RPMI7951 (cell line): ENCODE measurements at regions not wholly inside any gene's neighbourhood (a gene's known extent, or its start where the extent isn't known, plus 50 kb on each side); places are given as distances from the start of the nearest gene placed in this dataset.

Source experiments
- DNase-seq: peaks from one replicate; pipeline ENCODE4 v3.0.0-alpha.2; 2012; ENCODE audit warnings: low read depth

- no peak for DNase-seq
Observed at GRCh38 chr4:123840197-123840596, 443.6 kb downstream of the SPRY1 start.

DNA sequence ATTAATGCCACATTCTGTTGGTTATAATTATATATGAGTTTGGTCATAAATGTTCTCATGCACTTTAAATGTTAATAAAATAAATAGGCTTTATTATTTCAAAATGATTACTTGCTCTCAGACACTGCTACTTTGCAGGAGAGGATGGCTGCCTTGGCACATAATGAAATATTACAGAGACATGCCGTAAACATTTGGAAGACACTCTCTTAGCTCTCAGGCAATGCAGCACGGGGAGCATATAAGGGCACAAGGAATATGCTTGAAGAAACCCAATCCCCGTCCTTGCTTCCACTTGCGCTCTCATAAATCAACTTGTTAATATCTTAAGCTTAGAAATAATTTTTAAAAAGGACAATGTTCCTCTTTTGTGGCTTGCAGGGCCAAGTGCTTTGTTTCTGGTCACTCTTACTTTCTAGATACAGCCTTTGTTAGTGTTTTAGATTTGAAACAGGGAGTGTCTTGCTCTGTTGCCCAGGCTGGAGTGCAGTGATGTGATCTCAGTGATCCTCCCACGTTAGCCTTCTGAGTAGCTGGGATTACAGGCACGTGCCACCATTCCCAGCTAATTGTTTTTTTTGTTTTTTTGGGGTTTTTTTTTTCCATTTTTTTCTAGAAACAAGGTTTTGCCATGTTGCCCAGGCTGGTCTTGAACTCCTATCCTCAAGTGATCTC, 445.0 kb downstream of the SPRY1 start:
- DNase-seq = no peak

DNA sequence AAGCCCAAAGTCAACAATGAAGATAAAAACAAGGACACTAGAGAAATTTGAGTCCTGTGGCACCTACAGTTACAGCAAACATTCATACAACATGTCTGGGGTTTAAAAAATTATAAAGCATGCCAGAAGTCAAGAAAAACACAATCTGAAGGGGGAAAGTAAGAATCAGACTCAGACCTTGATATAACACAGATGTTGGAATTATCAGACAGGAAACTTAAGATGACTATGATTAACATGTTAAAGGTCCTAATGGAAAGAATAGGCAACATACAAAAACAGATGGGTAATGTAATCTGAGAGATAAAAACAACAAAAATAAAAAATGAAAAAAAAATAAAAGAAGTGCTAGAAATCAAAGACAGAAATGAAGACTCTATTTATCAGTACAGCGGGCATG, 446.5 kb downstream of the SPRY1 start:
- DNase-seq = peak; percentile 21

- DNase-seq = no peak
Observed at GRCh38 chr4:123844374-123844773, 447.8 kb downstream of the SPRY1 start.

GRCh38 chr4:123846092-123846491, 449.5 kb downstream of the SPRY1 start:
- no peak for DNase-seq

DNA sequence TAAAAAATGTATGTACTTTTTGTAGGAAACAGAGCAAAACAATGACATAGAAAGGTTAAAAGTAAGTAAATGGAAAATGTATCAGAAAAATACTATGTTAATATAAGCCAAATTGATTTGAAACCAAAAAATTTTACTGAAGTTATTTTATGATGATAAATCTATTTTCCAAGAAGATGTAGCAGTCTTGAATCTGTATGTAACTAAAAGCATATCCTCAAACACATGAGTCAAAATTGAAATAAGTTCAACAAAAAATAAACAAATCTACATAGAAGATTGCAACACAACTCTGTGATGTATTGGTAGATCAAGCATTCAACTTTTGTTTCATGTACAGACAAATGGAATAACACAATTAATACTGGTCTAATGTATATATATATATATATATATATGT, 450.0 kb downstream of the SPRY1 start:
- DNase-seq = no peak

- no peak for DNase-seq
Observed at GRCh38 chr4:123848606-123849005, 452.0 kb downstream of the SPRY1 start.

DNA sequence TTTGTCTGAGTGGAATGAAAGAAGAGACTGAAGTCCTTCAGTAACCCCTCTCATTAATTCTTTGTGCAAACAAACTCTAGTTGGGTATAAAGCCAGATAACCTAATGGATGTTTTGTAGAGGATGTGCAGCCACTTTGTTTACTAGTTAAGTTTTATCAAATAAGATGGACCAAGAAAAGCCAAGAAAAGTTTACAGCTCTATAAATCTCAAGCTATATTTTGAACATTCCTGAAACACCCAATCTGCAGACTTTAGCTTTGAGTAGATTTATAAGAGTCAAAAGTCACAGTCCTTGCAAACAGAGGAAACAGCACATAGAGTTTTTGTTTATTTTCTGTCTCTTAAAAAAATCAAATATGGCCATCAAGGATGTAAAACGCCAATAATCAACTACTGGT, 452.9 kb downstream of the SPRY1 start:
- no peak for DNase-seq

DNA sequence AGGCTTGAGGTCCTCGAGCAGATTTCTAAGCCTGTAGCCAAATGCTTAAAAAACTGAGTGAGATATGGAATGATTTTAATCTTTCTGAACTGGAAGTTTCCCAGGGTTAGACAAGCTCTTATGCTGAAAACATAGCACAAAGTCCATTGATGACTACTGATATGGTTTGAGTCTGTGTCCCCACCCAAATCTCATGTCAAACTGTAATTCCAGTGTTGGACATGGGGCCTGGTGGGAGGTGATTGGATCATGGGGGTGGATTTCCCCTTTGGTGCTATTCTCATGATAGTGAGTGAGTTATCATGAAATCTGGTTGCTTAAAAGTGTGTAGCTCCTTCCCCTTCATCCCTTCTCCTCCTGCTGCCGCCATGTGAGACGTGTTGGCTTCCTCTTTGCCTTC, 454.9 kb downstream of the SPRY1 start:
- no peak for DNase-seq

DNA sequence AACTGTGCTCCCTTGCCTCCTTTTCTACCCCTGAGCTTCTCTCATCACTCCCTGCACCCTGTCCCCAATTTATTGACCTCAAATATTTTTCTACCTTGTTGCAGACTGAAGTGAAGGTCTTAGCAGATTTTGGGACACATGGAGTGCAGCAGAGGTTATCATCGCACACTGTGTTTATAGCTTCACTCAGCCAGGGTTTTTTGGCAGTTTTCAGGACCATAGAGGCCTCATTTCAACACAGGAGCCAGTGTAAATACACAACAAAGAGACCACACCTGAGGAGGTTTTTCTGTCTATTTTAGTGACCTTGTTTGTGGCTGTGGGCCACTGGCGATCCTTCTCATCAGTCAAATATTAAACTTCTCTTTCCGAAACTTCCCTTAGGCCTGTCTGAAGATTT, 457.1 kb downstream of the SPRY1 start:
- DNase-seq = no peak

GRCh38 chr4:123856689-123857545, 460.3 kb downstream of the SPRY1 start:
- DNase-seq = peak; percentile 87

DNA sequence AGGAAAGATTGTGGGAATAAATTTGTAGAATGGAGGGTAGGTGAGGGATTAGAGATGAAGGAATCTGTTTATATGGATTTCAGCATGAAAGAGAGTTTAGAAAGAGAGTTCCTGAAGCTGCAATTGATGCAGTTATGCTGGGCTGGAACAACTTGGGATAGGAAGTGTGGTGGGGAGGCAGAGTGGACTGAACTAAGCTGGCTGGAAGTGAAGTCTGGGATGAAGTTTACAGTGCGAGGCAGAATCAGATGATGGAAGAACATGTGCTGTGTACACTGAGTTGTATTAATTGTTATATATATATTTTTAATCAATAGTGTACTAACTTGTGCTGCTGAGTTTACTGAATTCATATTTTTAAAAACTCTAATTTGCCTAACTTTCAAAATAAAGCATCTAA, 461.9 kb downstream of the SPRY1 start:
- no peak for DNase-seq

GRCh38 chr4:123862812-123863211, 466.2 kb downstream of the SPRY1 start:
- DNase-seq = no peak

- DNase-seq = peak; percentile 11
Observed at GRCh38 chr4:123866796-123867195, 470.2 kb downstream of the SPRY1 start.

DNA sequence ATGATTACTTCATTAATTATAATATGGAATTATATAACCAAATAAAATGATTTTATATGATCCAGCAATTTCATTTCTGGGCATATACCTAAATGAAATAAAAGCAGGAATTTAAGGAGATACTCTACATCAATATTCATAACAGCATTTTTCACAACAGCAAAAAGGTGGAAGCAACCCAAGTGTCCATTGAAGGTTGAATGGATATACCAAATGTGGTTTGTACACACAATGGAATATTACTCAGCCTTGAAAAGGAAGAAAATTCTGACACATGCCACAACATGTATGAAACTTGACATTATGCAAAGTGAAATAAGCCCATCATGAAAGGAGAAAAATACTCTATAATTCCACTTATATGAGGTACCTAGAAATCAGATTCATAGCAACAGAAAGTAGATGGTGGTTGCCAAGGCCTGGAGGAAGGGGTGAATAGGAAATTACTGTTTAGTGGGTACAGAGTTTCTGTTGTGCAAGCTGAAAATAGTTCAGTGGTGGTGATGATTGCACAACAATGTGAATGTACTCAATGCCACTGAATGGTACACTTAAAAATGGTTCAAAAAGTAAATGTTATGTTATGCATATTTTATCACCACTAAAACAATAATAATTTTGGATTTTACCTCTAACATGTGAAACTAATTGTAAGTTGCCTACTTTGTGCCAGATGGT, 471.5 kb downstream of the SPRY1 start:
- no peak for DNase-seq

- no peak for DNase-seq
Observed at GRCh38 chr4:123869286-123870215, 473.0 kb downstream of the SPRY1 start.

DNA sequence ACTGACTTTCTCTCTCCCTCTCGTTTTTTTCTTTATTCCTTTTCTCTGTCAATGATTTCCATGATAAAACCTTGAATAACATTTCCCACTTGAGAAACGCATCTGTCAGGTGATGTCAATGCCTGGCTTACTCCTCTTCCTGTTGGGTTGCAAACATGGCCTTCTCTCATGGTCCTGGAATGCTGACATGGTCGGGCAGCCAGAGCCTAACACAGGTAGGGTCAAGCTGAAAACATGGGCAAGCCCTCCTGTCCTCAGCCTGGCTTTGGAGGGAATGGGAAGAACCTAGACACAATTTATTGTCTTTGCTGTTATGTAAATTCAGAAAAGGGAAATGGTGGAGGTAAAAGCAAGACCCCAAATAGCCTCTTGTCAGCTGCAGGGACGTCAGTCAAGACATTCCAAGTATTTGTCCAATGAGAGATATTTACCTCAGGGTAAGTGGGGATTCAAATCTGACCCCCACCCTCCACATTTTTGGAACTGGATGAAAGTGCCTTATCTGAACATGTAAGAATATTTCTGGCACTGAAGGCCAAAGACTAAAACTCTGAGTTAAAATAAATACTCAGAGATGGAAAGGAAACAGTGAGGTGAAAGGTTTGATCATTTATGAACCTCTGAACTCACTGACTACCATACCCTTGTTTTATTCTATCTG, 473.8 kb downstream of the SPRY1 start:
- DNase-seq = no peak

- peak; percentile 29 for DNase-seq
Observed at GRCh38 chr4:123871341-123871740, 474.7 kb downstream of the SPRY1 start.

DNA sequence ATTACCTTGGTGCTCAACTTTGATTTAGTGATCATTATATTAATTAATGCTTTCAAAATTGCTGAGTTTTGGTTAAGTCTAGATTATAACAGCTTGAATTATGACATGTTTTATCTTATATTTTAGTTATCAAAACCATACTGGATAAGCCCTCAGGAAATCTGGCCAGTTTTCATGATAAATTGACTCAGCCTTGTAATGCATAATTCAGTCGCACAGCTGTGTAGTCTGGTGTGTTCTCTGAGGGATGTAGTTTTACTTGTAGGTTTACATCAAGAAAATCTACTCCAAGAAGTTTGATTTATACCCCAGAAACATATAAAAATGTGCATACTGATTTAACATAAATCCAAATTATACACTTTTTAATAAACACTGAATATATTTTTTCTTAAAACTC, 477.5 kb downstream of the SPRY1 start:
- no peak for DNase-seq

GRCh38 chr4:123876143-123876542, 479.5 kb downstream of the SPRY1 start:
- DNase-seq = no peak

DNA sequence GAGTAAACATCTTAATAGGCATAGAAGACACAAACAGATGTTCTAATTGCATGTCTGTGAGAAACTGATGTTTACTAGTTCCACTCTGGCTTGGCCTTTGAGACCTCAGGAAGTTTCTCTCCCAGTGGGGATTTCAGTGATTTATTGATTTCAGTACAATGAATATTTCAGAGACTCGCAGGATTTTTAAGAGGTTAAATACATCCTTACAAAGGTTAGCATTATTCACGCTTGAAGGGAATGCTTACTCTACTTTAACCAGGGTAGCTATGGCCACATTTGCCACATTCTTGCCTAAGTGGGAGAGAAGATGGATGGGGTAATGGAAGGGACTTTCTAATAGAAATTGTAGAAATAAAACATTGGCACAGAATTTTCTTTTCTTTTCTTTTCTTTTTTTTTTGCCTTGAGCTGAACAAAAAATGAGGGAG, 480.1 kb downstream of the SPRY1 start:
- DNase-seq = peak; percentile 43
